NOMO-1 treated with dmso at 0.1 percent for 144 hours (cell line): ENCODE measurements at regions not wholly inside any gene's neighbourhood (a gene's known extent, or its start where the extent isn't known, plus 50 kb on each side); places are given as distances from the start of the nearest gene placed in this dataset.

Experiments
- DNase-seq: peaks from one replicate; lab custom pipeline; 2025; ENCODE audit not compliant: unreplicated experiment; lab: John Stamatoyannopoulos, UW

GRCh38 chr15:68500363-68501258 lies 68.6 kb upstream of the ITGA11 start:
- no peak for DNase-seq

- DNase-seq: no peak
These were observed 69.3 kb upstream of the ITGA11 start for GRCh38 chr15:68501259-68501591.

- DNase-seq: no peak
These were observed 69.7 kb upstream of the ITGA11 start for GRCh38 chr15:68501616-68502015.

- no peak for DNase-seq
These were observed 70.5 kb upstream of the ITGA11 start for GRCh38 chr15:68502398-68502901.

- DNase-seq: no peak
These were observed 71.2 kb upstream of the ITGA11 start for GRCh38 chr15:68503213-68503612.

- DNase-seq: no peak
These were observed 72.1 kb upstream of the ITGA11 start for GRCh38 chr15:68503791-68504680.

- no peak for DNase-seq
These were observed 72.8 kb upstream of the ITGA11 start for GRCh38 chr15:68504681-68505170.

- DNase-seq: no peak
These were observed 72.7 kb upstream of the CORO2B start for GRCh38 chr15:68506071-68506470.

- DNase-seq: no peak
These were observed 71.3 kb upstream of the CORO2B start for GRCh38 chr15:68507447-68507846.

GRCh38 chr15:68508485-68509189 lies 70.2 kb upstream of the CORO2B start:
- no peak for DNase-seq

- no peak for DNase-seq
These were observed 68.2 kb upstream of the CORO2B start for GRCh38 chr15:68510558-68510957.

GRCh38 chr15:68511073-68511991 lies 67.5 kb upstream of the CORO2B start:
- no peak for DNase-seq

- DNase-seq: no peak
These were observed 66.7 kb upstream of the CORO2B start for GRCh38 chr15:68512052-68512451.

GRCh38 chr15:68512598-68512997 lies 66.2 kb upstream of the CORO2B start:
- DNase-seq: no peak

- DNase-seq: no peak
These were observed 63.3 kb upstream of the CORO2B start for GRCh38 chr15:68515371-68516095.

- DNase-seq: no peak
These were observed 61.5 kb upstream of the CORO2B start for GRCh38 chr15:68517285-68517761.

- no peak for DNase-seq
These were observed 60.7 kb upstream of the CORO2B start for GRCh38 chr15:68518046-68518445.

GRCh38 chr15:68518785-68519430 lies 59.9 kb upstream of the CORO2B start:
- DNase-seq: no peak
